Right ventricle myocardium inferior (tissue), 1 donor: ENCODE measurements at regions not wholly inside any gene's neighbourhood (a gene's known extent, or its start where the extent isn't known, plus 50 kb on each side); places are given as distances from the start of the nearest gene placed in this dataset.
"Not testable (repeated sequence)": the region's sequence is repeated elsewhere in the genome, so short reads cannot be mapped to it uniquely, and the experiment has no call there.

ENCODE experiments used
- ATAC-seq: fragments of 200-7000 bp; cut with Tn5 transposase; one replicate; pipeline ENCODE4 v1.9.1; 2020; ENCODE audit warnings: mild to moderate bottlenecking, moderate library complexity
- DNase-seq: peaks from one replicate; pipeline ENCODE4 v3.0.0; 2021; ENCODE audit errors: missing footprints
- intact Hi-C: fragments of 100-400 bp; cut with DNase I; formaldehyde crosslinking; loops from one replicate; pipeline ENCODE4 v1.11.0; 2022
- donor health status: DM: no; HTN: yes; CAD: no; lungs with severe emphysema.

- ATAC-seq = no peak
These were observed 317.2 kb upstream of the CDH2 start for GRCh38 chr18:28494151-28494550.

DNA sequence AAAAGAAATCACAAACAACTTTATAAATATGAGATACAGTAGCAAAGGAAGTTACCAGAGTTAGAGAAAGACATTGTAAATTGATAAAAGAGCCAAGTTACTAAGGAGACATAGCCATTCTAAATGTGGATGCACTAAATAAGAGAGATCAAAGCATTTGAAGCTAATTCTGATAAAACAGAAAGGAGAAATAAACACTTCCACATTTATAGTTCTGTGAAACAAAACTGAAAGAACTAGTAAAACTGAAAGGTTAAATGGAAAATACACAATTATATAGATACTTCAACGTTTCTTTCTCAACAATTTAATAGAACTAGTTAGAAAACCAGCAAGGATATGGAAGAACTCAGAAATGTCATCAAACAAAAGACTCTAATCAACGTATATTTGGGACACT lies 309.0 kb upstream of the CDH2 start:
- intact Hi-C loops = no loop called here
- no peak for ATAC-seq
- no peak for DNase-seq

More at GRCh38 chr18:28494151-28494550, 317.2 kb upstream of the CDH2 start:
- intact Hi-C loops = no loop called here
- no peak for DNase-seq

DNA sequence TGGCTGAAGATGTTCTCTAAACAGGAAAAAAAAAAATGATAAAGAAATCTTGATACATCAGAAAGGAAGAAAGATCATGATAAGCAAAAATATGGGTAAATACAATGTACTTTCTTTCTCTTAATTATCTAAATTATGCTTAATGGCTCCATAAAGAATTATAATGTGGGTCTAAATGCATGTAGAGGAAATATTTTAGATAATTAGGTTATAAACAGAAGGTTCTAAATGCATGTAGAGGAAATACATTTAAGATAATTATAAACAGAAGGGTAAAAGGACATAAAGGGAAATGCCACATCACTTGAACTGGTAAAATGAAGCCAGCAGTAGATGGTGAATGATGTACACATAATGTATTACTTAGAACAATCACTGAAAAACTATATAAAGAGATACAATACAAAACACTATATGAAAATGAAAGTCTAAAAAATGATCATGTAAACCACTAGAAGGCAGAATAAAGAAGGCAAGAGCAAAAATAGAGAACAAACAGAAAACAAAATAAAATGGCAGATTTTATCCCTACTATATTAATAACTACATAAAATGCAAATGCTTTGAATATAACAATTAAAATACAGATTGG lies 308.4 kb upstream of the CDH2 start:
- ATAC-seq (no peak), DNase-seq (no peak)
- intact Hi-C loops = no loop called here

- DNase-seq = no peak
- intact Hi-C loops = no loop called here
- no peak for ATAC-seq
These were observed 301.6 kb upstream of the CDH2 start for GRCh38 chr18:28478531-28478930.

GRCh38 chr18:28476302-28476701 lies 299.4 kb upstream of the CDH2 start:
- DNase-seq = no peak
- ATAC-seq = no peak
- intact Hi-C loops = no loop called here

- DNase-seq (no peak), ATAC-seq (no peak)
- intact Hi-C loops = no loop called here
These were observed 293.0 kb upstream of the CDH2 start for GRCh38 chr18:28469946-28470345.

DNA sequence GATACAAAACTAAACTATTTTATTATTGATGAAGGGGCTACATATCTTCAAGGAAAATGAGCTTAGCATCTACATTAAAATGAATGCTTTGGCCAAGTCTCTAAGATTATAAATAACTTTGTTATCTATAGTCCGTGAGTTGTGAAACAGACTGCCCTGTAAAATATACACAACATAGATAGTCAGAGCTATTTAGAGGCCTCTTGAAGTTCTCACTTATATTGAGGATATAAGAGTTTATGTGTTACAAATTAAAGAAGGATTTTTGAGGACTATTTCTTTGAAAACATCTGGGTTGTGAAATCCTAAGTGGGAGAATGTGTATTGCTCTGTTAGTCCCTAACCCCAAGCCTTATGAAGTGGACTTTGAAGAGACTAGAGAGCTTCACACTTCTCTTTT lies 292.0 kb upstream of the CDH2 start:
- ATAC-seq (no peak), DNase-seq (no peak)
- intact Hi-C loops = no loop called here

DNA sequence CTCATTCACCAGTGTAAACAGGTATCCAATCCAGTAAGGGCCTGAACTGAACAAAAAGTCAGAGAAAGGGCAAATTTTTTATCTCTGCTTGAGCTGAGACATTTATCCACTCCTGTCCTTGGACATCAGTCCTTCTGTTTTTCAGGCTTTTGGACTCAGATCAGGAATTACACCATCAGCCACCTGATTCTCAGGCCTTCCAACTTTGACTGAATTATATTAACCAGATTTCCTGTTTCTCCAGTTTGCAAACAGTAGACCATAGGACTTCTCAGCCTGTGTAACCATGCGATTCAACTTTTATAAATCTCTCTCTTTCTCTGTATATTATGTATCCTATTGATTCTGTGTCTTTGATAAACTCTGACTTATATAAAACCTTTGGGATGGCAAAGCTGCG lies 289.3 kb upstream of the CDH2 start:
- DNase-seq (no peak), ATAC-seq (peak; percentile 52)
- intact Hi-C loops = no loop called here

GRCh38 chr18:28459587-28459986 lies 282.7 kb upstream of the CDH2 start:
- intact Hi-C loops = no loop called here
- no peak for ATAC-seq
- no peak for DNase-seq

DNA sequence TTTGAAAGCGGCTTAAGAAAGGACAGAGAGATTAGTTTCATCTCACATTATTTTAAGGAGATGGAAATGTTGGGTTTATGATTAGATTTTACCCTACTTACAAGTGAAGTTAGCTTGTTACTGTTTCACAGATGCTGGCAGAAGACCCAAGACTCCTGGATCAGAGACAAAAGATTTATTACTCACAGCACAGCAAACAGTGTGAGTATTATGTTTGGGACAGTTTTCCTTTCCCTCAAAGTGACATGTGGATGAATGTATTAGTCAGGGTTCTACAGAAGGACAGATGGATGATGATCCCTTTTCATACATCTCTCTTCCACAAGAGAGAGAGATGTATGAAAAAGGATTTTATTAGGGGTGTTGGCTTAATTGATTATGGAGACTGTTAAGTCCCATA lies 281.8 kb upstream of the CDH2 start:
- intact Hi-C loops = no loop called here
- no peak for DNase-seq
- ATAC-seq = no peak

GRCh38 chr18:28457784-28458183 lies 280.9 kb upstream of the CDH2 start:
- intact Hi-C loops = no loop called here
- DNase-seq (no peak), ATAC-seq (no peak)

DNA sequence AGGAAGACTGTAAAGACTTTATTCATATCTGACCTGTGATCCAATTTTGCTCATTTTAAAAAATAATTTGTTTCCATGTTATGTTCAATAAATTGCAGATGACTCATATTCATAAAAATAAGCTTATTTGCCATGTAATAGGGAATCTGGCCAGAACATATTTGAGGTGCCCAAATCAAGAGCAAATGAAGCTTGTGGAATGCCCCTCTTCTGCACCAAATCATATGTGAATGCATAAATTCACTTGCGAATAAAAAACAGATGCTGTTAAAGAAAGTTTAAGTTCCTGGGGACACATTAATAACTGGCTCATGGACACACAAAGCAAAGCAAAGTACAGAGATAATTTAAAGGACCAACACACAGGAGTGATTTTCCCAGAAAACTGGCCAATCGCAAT lies 279.0 kb upstream of the CDH2 start:
- DNase-seq = no peak
- no peak for ATAC-seq
- intact Hi-C loops = no loop called here

- ATAC-seq (no peak), DNase-seq (no peak)
- intact Hi-C loops = no loop called here
These were observed 262.9 kb upstream of the CDH2 start for GRCh38 chr18:28439870-28440269.

GRCh38 chr18:28438381-28438780 lies 261.5 kb upstream of the CDH2 start:
- no peak for DNase-seq
- ATAC-seq = no peak
- intact Hi-C loops = no loop called here

DNA sequence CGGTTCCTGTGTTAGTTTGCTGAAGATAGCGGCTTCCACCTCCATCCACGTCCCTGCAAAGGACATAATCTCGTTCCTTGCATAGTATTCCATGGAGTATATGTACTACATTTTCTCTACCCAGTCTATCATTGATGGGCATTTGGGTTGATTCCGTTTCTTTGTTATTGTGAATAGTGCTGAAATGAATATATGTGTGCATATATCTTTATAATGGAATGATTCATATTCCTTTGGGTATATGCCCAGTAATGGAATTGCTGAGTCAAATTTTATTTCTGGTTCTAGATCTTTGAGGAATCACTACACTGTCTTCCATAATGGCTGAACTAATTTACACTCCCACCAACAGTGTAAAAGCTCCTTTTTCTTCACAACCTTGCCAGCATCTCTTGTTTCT lies 255.4 kb upstream of the CDH2 start:
- no peak for ATAC-seq
- intact Hi-C loops = no loop called here
- DNase-seq = no peak

GRCh38 chr18:28425886-28426285 lies 249.0 kb upstream of the CDH2 start:
- DNase-seq (no peak), ATAC-seq (no peak)
- intact Hi-C loops = no loop called here

GRCh38 chr18:28422577-28422976 lies 245.6 kb upstream of the CDH2 start:
- intact Hi-C loops = no loop called here
- no peak for DNase-seq
- no peak for ATAC-seq

DNA sequence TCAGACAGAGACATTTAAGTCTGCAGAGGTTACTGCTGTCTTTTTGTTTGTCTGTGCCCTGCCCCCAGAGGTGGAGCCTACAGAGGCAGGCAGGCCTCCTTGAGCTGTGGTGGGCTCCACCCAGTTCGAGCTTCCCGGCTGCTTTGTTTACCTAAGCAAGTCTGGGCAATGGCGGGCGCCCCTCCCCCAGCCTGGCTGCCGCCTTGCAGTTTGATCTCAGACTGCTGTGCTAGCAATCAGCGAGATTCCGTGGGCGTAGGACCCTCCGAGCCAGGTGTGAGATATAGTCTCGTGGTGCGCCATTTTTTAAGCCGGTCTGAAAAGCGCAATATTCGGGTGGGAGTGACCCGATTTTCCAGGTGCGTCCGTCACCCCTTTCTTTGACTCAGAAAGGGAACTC lies 245.0 kb upstream of the CDH2 start:
- intact Hi-C loops, ATAC-seq, DNase-seq: not testable (repeated sequence)

DNA sequence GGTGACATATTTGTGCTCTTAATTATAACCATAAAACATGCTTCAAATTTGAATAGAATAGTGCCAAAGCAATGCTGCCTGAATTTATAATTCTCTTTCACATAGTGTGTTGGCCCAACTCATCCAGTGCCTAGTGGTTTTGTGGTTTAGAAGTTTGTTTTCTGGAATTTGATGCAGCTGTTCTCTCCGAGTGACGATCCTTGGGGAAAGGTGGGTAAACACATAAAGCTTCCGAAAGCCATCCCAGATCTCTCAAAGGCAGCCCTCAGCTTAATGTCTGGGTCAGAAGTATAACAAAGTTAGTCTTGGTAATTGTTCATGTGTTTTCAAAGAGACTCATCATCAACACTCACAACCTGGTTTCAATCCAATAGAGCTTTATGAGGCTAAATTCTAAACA lies 235.6 kb upstream of the CDH2 start:
- ATAC-seq (no peak), DNase-seq (no peak)
- intact Hi-C loops = no loop called here

GRCh38 chr18:28411806-28412205 lies 234.9 kb upstream of the CDH2 start:
- no peak for DNase-seq
- intact Hi-C loops = no loop called here
- ATAC-seq = peak; percentile 94

- no peak for ATAC-seq
- intact Hi-C loops = no loop called here
- DNase-seq = no peak
These were observed 232.9 kb upstream of the CDH2 start for GRCh38 chr18:28409811-28410210.

GRCh38 chr18:28408528-28408927 lies 231.6 kb upstream of the CDH2 start:
- ATAC-seq = no peak
- DNase-seq = no peak
- intact Hi-C loops = no loop called here
